Fibroblast of skin of abdomen (primary cell): ENCODE measurements at regions not wholly inside any gene's neighbourhood (a gene's known extent, or its start where the extent isn't known, plus 50 kb on each side); places are given as distances from the start of the nearest gene placed in this dataset.

ENCODE experiments used
- DNase-seq: peaks from one replicate; pipeline ENCODE4 v3.0.0-alpha.2; 2013

DNA sequence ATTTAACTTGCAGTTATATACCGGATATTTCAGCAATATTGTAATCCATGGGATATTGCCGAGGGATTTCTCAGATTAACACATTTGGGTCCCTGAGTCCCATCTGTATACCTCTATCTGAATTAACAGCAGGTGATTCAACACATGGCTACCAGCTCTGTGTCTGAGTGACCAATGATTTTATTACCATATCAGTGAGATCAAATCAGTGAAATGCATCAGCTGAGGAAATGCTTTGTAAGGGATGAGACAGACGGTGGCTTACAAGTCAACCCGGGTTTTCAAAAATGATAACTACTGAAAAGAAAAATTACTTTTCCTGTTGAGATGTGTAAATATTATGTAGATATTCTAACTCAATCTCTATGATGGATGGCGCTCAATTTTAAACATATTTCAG lies 504.1 kb upstream of the PKN2 start:
- DNase-seq = no peak

DNA sequence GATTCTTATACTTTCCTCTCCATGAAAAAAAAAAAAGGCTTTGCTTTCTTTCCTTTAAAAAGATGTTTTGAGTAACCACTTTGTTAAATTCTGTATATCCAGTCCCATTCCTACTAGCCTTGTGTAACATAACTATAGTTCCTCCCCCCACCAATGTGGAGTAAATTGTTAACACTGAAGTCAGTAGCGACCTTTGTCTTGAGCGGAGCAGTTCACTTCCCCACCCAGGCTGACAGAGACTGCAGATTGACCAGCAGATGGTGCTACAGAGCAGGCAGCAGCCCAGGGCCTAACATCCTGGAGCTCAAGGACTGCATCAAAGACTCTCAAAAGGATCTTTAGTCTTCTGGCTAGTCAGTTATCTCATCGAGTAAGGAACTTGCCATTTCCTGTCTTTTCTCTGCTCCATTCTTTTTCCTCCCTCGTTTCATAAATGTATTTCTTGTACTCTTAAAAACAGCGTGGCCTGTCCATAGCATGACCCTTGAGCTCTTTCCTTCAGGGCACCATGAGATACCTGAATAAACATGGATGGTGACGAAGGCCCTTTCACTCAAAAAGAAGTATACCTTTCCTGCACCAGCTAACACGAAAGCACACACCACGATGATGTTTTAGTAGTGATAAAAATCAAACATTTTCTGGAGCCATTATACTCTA lies 503.5 kb upstream of the PKN2 start:
- DNase-seq = peak; percentile 87

GRCh38 chr1:88186911-88187310 lies 497.2 kb upstream of the PKN2 start:
- no peak for DNase-seq

DNA sequence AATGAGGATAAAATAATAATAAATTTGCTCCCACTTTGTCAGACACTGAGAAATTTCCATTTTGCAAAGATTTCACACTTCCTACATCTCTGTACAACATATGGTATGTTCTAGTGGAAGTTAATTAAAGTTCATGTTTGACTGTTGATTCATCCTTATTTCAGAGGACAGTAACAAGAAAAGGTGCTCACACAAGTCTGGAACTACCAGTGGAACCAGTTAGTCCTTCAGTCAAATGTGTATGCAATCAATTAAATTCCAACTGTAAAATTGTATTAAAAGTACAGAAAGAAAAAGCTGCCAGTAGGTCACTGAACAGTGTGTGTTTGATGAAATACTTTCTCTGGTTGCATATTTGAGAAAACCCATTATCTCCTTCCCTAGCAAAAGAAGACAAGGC lies 496.0 kb upstream of the PKN2 start:
- no peak for DNase-seq

- no peak for DNase-seq
Observed at GRCh38 chr1:88189525-88189924, 494.5 kb upstream of the PKN2 start.

DNA sequence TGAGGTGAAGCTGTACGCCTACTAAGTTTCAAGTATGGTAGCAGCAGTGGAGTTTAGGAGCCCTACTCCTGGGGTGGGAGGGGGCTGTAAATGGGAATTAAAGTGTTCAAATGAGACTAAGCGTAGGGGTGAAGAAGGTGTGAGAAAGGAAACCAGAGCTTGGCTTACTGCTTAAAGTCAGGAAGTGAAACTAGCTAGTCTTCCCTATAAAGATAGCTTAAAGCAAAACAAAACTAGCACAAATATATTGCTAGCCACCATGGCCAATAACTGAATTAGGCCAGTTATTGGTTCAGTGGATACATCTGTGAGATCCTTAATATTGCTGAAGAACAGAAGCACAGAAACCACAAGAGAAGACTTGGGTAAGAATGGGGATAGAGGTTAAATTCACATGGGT lies 492.2 kb upstream of the PKN2 start:
- DNase-seq = no peak

- DNase-seq = no peak
Observed at GRCh38 chr1:88194542-88194941, 489.5 kb upstream of the PKN2 start.

DNA sequence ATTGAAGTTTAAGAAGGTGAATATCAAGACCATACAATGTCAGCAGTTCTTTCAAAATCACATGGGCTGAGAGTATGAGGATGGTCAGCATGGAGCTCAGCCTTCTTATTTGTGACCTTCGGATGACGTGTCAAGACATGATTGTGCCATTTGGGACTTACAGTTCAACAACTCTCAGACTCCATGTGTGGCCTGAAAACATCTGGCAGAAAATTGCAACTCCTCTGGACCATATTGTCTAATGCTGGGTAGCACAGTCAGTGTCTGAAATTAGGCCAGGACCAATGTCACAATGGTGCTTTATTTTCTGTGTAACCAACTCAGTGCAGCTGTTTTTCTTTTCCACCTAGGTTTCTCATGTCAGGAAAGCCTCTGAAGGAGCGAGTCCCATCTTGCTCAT lies 483.5 kb upstream of the PKN2 start:
- no peak for DNase-seq

- DNase-seq = peak; percentile 42
Observed at GRCh38 chr1:88204111-88204510, 480.0 kb upstream of the PKN2 start.

DNA sequence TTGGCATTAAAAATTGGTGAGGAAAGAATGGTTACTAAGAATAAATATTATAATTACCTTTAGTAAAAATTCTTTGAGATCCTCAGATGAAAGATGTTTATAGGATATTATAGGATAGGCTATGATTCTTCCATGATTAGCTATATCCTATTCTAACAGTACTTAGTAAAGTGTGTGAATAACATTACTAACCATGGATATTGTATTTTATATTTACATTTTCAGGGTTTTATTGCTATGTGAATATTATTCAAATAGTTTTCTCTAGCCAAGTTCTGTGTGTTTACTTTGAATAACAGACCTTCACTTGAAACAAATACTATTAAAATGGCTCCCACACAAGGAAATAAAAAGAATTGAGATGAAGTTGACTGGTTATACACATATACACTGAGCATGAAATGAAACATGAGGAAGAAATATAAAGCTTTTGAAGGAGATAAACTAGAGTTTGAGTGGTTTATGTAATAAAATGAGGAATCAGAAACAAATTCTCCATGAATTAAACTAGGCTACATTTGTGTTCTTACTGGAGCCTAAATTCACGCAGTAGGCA lies 479.4 kb upstream of the PKN2 start:
- DNase-seq = no peak

- DNase-seq = no peak
Observed at GRCh38 chr1:88208389-88208788, 475.7 kb upstream of the PKN2 start.

- DNase-seq = no peak
Observed at GRCh38 chr1:88210103-88210787, 473.8 kb upstream of the PKN2 start.

- no peak for DNase-seq
Observed at GRCh38 chr1:88216441-88216840, 467.6 kb upstream of the PKN2 start.

- no peak for DNase-seq
Observed at GRCh38 chr1:88217386-88217785, 466.7 kb upstream of the PKN2 start.

- no peak for DNase-seq
Observed at GRCh38 chr1:88219521-88219920, 464.6 kb upstream of the PKN2 start.

- peak; percentile 96 for DNase-seq
Observed at GRCh38 chr1:88221411-88221810, 462.7 kb upstream of the PKN2 start.

DNA sequence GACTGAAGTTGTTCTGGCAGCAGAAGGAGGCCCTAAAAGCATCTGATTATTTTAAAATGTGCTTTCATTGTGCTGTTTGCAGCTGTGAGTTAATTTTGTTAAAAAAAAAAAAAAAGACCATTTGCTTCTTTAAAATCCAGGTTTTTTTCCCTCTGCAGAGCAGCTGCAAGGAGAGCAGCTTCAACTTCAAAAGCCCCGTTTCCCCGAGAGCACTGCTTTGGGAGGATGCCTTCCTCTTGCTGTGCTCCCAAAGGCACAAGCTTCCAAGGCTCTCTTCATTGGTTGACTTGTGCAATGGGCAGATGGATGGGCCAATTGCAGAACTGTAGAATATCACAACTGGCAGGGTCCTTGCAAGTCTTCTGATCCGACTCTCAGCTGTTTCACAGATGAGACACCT lies 459.2 kb upstream of the PKN2 start:
- DNase-seq = no peak

DNA sequence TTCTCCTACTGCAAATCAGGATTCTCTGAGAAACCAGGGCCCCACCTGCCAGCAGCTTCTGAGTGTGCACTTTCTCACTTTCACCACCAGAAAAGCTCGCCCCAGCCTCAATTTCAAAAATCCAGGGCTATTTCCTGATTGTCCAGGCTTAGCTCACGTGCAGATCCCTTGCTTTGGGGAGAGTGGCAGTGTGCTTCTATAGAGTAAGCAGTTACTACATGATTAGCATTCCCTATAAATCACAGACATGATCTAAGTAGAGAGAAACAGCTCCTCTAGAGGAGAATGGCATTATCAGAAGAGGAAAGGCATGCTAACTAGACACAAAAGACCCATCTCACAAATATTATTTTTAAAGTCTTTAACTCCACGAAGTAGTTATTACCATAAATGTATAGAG lies 456.0 kb upstream of the PKN2 start:
- DNase-seq = peak; percentile 34

- no peak for DNase-seq
Observed at GRCh38 chr1:88230126-88230525, 453.9 kb upstream of the PKN2 start.

GRCh38 chr1:88237058-88237457 lies 447.0 kb upstream of the PKN2 start:
- peak; percentile 97 for DNase-seq

GRCh38 chr1:88239205-88239604 lies 444.9 kb upstream of the PKN2 start:
- DNase-seq = no peak

DNA sequence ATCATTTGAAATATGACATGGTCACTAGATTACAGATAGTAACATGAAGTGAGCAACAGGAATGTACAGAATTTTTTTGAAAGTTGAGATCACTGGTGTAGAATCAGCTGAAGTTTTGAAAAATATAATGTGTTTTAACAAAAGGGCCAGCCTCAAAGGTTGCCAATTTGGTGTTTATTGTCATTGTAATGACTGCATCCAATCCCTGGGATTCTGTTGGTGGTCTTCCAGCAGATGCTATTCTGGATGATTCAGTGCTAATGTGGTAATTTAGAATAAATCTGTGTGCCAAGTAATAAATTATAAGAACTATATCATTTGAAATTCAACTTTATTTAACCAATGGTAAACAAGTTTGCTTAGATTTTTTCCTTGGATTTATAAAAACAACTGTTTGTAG lies 436.4 kb upstream of the PKN2 start:
- DNase-seq = peak; percentile 54

DNA sequence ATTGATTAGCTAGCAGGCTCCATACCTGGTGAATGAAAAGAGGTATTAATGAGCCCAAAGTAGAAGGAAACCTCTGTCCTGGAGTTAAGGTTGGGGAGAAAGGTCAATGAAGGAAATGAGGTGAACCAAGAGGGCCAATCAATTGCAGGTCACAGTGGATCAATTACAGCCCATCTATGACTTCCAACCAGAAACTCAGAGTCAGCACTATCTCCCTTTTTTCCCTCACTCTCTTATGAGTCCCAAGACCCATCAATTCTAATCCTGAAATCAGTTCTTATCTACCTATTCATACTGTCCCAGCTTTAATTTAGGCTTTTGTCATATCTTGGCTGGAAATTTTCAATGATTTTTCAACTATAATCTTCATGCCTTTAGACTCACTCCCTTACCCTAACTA lies 433.2 kb upstream of the PKN2 start:
- no peak for DNase-seq

DNA sequence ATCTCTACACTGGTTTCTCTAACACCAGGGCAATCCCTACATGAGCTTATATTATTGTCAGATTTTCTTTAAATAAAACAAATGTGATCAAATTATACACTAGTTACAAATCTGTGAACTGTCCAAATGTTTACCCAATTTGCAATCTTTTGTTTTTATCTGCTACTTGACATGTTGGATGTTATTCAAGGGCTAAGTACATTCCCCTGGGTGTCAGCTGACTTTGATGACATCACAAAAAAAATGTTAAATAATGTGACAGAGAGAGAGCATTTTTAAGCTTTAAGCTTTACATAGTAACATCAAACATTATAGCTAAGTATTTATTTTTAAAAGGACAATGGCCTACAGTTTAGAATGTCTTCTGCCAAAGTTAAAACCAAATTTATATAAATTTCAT lies 431.3 kb upstream of the PKN2 start:
- no peak for DNase-seq
